Body of pancreas (tissue), 4 donors: ENCODE measurements at regions not wholly inside any gene's neighbourhood (a gene's known extent, or its start where the extent isn't known, plus 50 kb on each side); places are given as distances from the start of the nearest gene placed in this dataset.
A peak's percentile ranks its signal among the peaks of the same experiment; 100 is the strongest.

Experiments
- ATAC-seq: fragments of 150-250 bp; one replicate; pipeline ENCODE4 v1.9.1; 2016
- DNase-seq, 4 donors: peaks; one replicate each; pipeline ENCODE4 v3.0.0-alpha.2; 2019
- H3K27ac ChIP-seq, 4 donors: fragments of 200-600 bp; sonication (generic); 1 replicate in 3 of 4; 2 replicates in 1 of 4; pipeline versions ENCODE4 v1.5.1 to v1.6.1; 2016 to 2019; ENCODE audit warnings: mild to moderate bottlenecking in 1 of 4, mixed read lengths in 1 of 4, moderate library complexity in 1 of 4
- H3K27me3 ChIP-seq, 2 donors: fragments of 200-600 bp; sonication (generic); one replicate each; pipeline ENCODE4 v1.6.0; 2016; ENCODE audit warnings: mild to moderate bottlenecking in 1 of 2
- H3K36me3 ChIP-seq, 2 donors: fragments of 200-600 bp; sonication (generic); replicated peaks in 1 of 2; 2 replicates each; pipeline ENCODE4 v1.5.1; 2016; ENCODE audit warnings: low read depth in 2 of 2; ENCODE audit not compliant: insufficient read depth in 1 of 2
- H3K4me1 ChIP-seq: fragments of 200-600 bp; sonication (generic); one replicate; pipeline ENCODE4 v1.6.0; 2016
- H3K4me3 ChIP-seq, 2 donors: fragments of 200-600 bp; sonication (generic); 1 replicate in 1 of 2; 2 replicates in 1 of 2; pipeline ENCODE4 v1.5.1; 2016 to 2019
- H3K9me3 ChIP-seq, 3 donors: fragments of 200-600 bp; sonication (generic); 1 replicate in 2 of 3; 2 replicates in 1 of 3; pipeline ENCODE4 v1.5.1; 2016
- POLR2A ChIP-seq, 3 donors: fragments of 450-650 bp; IDR thresholded peaks; one replicate each; pipeline ENCODE4 v1.6.1; 2016; ENCODE audit warnings: antibody characterized with exemption in 3 of 3, mild to moderate bottlenecking in 2 of 3
- WGBS, 2 donors: methylation state at CpG; one replicate each; pipeline ENCODE4 v1.1.5; 2017; 5-methylcytosine and 5-hydroxymethylcytosine counted together
- intact Hi-C: fragments of 100-400 bp; cut with DNase I; formaldehyde crosslinking; loops from one replicate; pipeline ENCODE4 v1.15.1; 2023
- TF ChIP-seq, protein P1 (sequence below), 7 experiments: fragments of 450-650 bp in 4 of 7; fragments of 200-600 bp in 3 of 7; sonication (generic) in 3 of 7; IDR thresholded peaks; one replicate each; pipeline ENCODE4 v1.5.1; 2016 to 2019; ENCODE audit warnings: antibody characterized with exemption in 7 of 7

DNA sequence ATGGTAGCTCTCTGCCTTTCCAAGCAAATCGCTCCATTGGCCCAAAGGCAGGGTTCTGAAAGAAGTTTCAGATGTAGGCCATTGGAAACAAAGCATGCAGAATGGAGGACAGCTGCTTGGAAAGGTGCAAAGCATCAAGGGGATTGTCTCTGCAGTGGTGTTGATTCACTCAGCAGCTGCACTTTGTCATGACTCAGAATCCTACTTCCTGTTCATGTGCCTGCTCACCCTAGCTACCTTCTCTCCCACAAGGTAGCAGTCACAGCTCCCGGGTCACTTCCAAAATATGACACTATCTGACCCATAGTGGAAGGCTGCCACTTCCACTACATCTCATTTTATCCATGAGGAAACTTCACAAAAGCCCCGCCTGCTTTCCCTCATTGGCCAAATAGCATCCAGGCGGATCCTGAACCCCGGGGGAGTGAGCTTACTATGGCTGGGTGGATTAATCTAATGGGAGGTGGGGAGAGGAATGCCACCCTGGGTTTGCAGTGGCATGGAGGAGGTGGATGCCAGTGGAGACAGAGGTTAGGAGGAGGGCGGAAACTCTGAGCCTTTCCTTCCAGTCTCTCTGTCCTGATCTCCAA lies 74.7 kb upstream of the NKD1 start:
- Histone ChIP-seq H3K4me1 (peaks cover under 1% of the 10 kb centered on the region), H3K36me3 (no peaks in the 10 kb centered on the region), H3K27me3 (no peaks in the 10 kb centered on the region), H3K27ac (no peak overlapping the region), H3K4me3 (no peak overlapping the region), H3K9me3 (no peaks in the 10 kb centered on the region)
- 69 to 78% methylated on average over 5 to 6 of the region's 6 CpGs for WGBS, 2 donors
- TF ChIP-seq, protein P1, sequence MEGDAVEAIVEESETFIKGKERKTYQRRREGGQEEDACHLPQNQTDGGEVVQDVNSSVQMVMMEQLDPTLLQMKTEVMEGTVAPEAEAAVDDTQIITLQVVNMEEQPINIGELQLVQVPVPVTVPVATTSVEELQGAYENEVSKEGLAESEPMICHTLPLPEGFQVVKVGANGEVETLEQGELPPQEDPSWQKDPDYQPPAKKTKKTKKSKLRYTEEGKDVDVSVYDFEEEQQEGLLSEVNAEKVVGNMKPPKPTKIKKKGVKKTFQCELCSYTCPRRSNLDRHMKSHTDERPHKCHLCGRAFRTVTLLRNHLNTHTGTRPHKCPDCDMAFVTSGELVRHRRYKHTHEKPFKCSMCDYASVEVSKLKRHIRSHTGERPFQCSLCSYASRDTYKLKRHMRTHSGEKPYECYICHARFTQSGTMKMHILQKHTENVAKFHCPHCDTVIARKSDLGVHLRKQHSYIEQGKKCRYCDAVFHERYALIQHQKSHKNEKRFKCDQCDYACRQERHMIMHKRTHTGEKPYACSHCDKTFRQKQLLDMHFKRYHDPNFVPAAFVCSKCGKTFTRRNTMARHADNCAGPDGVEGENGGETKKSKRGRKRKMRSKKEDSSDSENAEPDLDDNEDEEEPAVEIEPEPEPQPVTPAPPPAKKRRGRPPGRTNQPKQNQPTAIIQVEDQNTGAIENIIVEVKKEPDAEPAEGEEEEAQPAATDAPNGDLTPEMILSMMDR (IDR thresholded peaks at IDR 0.05) = no peak
- TF ChIP-seq POLR2A (IDR thresholded peaks at IDR 0.05) = no peak
- no peak for ATAC-seq
- DNase-seq = no peak
- intact Hi-C loops = no loop called here

DNA sequence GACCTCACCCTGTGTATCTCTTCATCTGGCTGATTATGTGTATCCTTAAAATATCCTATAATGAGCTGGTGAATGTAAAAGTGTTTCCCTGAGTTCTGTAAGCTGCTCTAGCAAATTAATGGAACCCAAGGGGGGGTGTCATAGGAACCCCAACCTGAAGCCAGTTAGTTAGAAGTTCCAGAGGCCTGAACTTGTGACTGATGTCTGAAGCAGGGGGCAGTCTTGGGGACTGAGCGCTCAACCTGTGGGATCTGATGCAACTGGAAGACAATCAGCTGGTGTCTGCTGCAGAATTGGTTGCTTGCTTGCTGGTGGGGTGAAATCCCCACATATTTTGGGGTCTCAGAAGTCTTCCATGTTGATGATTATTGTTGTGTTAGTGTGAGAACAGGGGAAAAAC lies 75.7 kb upstream of the NKD1 start:
- Histone ChIP-seq H3K36me3 (no peaks in the 10 kb centered on the region), H3K27me3 (no peaks in the 10 kb centered on the region), H3K4me1 (peaks cover 4% of the 10 kb centered on the region), H3K9me3 (no peaks in the 10 kb centered on the region), H3K27ac (no peak overlapping the region), H3K4me3 (no peak overlapping the region)
- no peak for ATAC-seq
- intact Hi-C loops = no loop called here
- no peak for DNase-seq
- TF ChIP-seq, protein P1 (IDR thresholded peaks at IDR 0.05) = no peak
- TF ChIP-seq POLR2A (IDR thresholded peaks at IDR 0.05) = no peak
- 93 to 100% methylated on average over 1 of the region's 1 CpG for WGBS, 2 donors

DNA sequence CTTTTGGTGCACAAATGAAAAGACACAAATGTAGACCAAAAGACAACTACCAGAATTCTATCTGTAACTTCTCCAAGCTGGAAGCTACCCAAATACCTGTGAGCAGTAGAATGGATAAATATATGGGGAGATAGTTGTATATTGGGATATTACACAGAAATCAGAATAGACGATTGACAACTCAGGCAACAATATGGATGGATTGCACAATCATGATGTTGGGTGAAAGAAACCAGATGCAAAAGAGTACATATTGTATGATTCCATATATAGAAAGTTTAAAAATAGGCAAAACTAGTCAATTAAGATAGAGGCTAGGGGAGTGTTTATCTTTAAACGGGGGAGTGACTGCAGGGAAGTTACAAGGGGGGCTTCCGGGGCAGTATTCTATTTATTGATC lies 77.5 kb upstream of the NKD1 start:
- WGBS, 2 donors = 44 to 45% methylated on average over 3 of the region's 3 CpGs

DNA sequence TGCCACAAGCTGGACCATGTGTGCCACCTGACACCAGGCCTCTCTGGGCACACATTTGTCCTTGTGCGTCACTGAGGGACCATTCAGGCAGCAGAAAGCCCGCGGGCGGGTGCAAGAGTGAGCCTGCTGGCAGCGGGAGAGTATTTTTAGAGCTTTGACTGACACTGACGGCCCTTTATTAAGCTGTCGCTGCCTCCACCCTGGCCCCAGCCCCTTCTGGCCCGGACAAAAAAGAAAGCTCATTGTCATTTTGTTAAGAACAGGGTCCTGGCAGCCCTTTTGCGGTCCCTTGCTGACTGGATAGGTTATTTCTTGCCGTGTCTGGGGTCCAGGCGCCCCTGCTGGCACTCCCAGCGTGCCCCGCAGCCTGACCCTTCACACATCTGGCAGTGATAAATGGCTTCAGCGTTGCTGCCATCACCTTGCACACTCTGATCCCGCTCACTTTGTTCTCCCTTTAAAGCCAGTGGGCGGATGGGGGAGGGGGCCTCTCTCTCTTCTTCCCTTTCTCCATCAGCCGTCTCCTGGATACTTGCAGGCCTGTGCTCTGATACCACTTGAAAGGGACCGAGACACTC lies 78.4 kb upstream of the NKD1 start:
- Histone ChIP-seq H3K4me1 (peaks cover 4% of the 10 kb centered on the region), H3K27me3 (no peaks in the 10 kb centered on the region), H3K9me3 (no peaks in the 10 kb centered on the region), H3K27ac (no peak overlapping the region), H3K36me3 (no peaks in the 10 kb centered on the region), H3K4me3 (no peak overlapping the region)
- ATAC-seq (no peak), DNase-seq (peak in 3 of 4 donors; percentile 14 to 21 (median 15))
- intact Hi-C loops = no loop called here
- no peak for TF ChIP-seq POLR2A (IDR thresholded peaks at IDR 0.05)
- TF ChIP-seq, protein P1 (IDR thresholded peaks at IDR 0.05) = no peak
- WGBS, 2 donors = 64 to 74% methylated on average over 18 of the region's 18 CpGs

More for the DNA sequence above, 77.5 kb upstream of the NKD1 start:
- ATAC-seq (no peak), DNase-seq (no peak)
- H3K36me3 ChIP-seq = no peaks in the 10 kb centered on the region
- H3K27me3 ChIP-seq = no peaks in the 10 kb centered on the region
- no peaks in the 10 kb centered on the region for H3K9me3 ChIP-seq
- intact Hi-C loops = no loop called here
- no peak for TF ChIP-seq POLR2A (IDR thresholded peaks at IDR 0.05)
- H3K4me3 ChIP-seq = no peak overlapping the region
- peaks cover 4% of the 10 kb centered on the region for H3K4me1 ChIP-seq
- H3K27ac ChIP-seq = no peak overlapping the region

DNA sequence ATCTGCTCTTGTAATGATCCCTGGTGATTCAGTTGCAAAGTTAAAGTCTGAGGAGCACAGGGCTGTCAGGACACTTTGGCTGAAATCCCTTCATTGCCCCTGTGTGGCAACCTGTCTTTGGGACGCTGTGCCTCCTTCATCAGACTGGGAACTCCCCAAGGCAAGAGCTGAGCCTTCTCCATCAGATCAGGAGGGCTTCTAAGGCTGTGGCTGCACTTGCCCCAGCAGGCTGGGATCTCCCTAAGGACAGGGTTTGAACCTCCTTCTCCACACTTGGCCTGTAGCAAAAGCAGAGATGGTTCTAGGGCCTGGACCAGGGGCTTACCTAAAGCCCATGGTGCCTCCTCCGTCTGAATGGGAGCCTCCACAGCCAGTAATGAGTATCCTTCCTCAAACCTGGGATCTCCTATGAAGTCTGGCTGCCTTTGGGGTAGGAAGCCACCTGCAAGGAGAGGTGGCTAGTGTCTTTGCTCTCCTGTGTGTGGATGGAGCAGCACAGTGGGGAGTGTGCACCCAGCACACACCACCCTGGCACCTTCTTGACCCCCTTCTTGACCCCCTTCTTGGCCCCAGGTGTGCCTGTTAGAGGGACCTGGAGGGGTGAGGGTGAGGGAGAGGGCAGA lies 79.0 kb upstream of the NKD1 start:
- no peak overlapping the region for H3K4me3 ChIP-seq
- 0 to 65% methylated on average over 1 to 2 of the region's 2 CpGs for WGBS, 2 donors
- no peaks in the 10 kb centered on the region for H3K27me3 ChIP-seq
- peaks cover 4% of the 10 kb centered on the region for H3K4me1 ChIP-seq
- H3K27ac ChIP-seq = no peak overlapping the region
- no peaks in the 10 kb centered on the region for H3K9me3 ChIP-seq
- H3K36me3 ChIP-seq = no peaks in the 10 kb centered on the region
- no peak for TF ChIP-seq POLR2A (IDR thresholded peaks at IDR 0.05)
- TF ChIP-seq, protein P1 (IDR thresholded peaks at IDR 0.05) = no peak
- ATAC-seq (no peak), DNase-seq (no peak)
- intact Hi-C loops = no loop called here
